ENCODE measurements at regions not wholly inside any gene's neighbourhood (a gene's known extent, or its start where the extent isn't known, plus 50 kb on each side); places are given as distances from the start of the nearest gene placed in this dataset.

- TF ChIP-seq, protein P1, sequence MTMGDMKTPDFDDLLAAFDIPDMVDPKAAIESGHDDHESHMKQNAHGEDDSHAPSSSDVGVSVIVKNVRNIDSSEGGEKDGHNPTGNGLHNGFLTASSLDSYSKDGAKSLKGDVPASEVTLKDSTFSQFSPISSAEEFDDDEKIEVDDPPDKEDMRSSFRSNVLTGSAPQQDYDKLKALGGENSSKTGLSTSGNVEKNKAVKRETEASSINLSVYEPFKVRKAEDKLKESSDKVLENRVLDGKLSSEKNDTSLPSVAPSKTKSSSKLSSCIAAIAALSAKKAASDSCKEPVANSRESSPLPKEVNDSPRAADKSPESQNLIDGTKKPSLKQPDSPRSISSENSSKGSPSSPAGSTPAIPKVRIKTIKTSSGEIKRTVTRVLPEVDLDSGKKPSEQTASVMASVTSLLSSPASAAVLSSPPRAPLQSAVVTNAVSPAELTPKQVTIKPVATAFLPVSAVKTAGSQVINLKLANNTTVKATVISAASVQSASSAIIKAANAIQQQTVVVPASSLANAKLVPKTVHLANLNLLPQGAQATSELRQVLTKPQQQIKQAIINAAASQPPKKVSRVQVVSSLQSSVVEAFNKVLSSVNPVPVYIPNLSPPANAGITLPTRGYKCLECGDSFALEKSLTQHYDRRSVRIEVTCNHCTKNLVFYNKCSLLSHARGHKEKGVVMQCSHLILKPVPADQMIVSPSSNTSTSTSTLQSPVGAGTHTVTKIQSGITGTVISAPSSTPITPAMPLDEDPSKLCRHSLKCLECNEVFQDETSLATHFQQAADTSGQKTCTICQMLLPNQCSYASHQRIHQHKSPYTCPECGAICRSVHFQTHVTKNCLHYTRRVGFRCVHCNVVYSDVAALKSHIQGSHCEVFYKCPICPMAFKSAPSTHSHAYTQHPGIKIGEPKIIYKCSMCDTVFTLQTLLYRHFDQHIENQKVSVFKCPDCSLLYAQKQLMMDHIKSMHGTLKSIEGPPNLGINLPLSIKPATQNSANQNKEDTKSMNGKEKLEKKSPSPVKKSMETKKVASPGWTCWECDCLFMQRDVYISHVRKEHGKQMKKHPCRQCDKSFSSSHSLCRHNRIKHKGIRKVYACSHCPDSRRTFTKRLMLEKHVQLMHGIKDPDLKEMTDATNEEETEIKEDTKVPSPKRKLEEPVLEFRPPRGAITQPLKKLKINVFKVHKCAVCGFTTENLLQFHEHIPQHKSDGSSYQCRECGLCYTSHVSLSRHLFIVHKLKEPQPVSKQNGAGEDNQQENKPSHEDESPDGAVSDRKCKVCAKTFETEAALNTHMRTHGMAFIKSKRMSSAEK (CRISPR knock-in tag; IDR thresholded peaks at IDR 0.05; ENCODE audit: borderline replicate concordance), result no peak
- TF ChIP-seq, protein P2, sequence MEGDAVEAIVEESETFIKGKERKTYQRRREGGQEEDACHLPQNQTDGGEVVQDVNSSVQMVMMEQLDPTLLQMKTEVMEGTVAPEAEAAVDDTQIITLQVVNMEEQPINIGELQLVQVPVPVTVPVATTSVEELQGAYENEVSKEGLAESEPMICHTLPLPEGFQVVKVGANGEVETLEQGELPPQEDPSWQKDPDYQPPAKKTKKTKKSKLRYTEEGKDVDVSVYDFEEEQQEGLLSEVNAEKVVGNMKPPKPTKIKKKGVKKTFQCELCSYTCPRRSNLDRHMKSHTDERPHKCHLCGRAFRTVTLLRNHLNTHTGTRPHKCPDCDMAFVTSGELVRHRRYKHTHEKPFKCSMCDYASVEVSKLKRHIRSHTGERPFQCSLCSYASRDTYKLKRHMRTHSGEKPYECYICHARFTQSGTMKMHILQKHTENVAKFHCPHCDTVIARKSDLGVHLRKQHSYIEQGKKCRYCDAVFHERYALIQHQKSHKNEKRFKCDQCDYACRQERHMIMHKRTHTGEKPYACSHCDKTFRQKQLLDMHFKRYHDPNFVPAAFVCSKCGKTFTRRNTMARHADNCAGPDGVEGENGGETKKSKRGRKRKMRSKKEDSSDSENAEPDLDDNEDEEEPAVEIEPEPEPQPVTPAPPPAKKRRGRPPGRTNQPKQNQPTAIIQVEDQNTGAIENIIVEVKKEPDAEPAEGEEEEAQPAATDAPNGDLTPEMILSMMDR (IDR thresholded peaks at IDR 0.05), result no peak
- TF ChIP-seq NR2C2 (CRISPR knock-in tag; IDR thresholded peaks at IDR 0.05) (no peak), ZNF121 (CRISPR knock-in tag; IDR thresholded peaks at IDR 0.05) (no peak), TEAD1 (CRISPR knock-in tag; IDR thresholded peaks at IDR 0.05) (no peak), TEAD4 (CRISPR knock-in tag; IDR thresholded peaks at IDR 0.05) (no peak)
- TF ChIP-seq, protein P3, sequence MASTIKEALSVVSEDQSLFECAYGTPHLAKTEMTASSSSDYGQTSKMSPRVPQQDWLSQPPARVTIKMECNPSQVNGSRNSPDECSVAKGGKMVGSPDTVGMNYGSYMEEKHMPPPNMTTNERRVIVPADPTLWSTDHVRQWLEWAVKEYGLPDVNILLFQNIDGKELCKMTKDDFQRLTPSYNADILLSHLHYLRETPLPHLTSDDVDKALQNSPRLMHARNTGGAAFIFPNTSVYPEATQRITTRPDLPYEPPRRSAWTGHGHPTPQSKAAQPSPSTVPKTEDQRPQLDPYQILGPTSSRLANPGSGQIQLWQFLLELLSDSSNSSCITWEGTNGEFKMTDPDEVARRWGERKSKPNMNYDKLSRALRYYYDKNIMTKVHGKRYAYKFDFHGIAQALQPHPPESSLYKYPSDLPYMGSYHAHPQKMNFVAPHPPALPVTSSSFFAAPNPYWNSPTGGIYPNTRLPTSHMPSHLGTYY (CRISPR knock-in tag; IDR thresholded peaks at IDR 0.05), result no peak
- TF ChIP-seq, protein P4, sequence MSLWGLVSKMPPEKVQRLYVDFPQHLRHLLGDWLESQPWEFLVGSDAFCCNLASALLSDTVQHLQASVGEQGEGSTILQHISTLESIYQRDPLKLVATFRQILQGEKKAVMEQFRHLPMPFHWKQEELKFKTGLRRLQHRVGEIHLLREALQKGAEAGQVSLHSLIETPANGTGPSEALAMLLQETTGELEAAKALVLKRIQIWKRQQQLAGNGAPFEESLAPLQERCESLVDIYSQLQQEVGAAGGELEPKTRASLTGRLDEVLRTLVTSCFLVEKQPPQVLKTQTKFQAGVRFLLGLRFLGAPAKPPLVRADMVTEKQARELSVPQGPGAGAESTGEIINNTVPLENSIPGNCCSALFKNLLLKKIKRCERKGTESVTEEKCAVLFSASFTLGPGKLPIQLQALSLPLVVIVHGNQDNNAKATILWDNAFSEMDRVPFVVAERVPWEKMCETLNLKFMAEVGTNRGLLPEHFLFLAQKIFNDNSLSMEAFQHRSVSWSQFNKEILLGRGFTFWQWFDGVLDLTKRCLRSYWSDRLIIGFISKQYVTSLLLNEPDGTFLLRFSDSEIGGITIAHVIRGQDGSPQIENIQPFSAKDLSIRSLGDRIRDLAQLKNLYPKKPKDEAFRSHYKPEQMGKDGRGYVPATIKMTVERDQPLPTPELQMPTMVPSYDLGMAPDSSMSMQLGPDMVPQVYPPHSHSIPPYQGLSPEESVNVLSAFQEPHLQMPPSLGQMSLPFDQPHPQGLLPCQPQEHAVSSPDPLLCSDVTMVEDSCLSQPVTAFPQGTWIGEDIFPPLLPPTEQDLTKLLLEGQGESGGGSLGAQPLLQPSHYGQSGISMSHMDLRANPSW (CRISPR knock-in tag; conservative IDR thresholded peaks at IDR 0.05; ENCODE audit: low read depth), result no peak
Measured at GRCh38 chr21:28357743-28358142, 634.9 kb downstream of the LTN1 start (continued).

- no peaks in the 10 kb centered on the region for H3K4me1 Mint-ChIP-seq
- no peak overlapping the region for H3K27ac Mint-ChIP-seq
- H3K9me3 Mint-ChIP-seq, result peaks cover 4% of the 10 kb centered on the region; the same call in 1 of the 2 replicates
- no peak for TF ChIP-seq TCF7 (CRISPR knock-in tag; IDR thresholded peaks at IDR 0.05; ENCODE audit: low read depth)
- TF ChIP-seq FOXP1 (CRISPR knock-in tag; IDR thresholded peaks at IDR 0.05; ENCODE audit: borderline replicate concordance), result no peak
- TF ChIP-seq NFATC4 (CRISPR knock-in tag; IDR thresholded peaks at IDR 0.05), result no peak
- TF ChIP-seq, protein P5, sequence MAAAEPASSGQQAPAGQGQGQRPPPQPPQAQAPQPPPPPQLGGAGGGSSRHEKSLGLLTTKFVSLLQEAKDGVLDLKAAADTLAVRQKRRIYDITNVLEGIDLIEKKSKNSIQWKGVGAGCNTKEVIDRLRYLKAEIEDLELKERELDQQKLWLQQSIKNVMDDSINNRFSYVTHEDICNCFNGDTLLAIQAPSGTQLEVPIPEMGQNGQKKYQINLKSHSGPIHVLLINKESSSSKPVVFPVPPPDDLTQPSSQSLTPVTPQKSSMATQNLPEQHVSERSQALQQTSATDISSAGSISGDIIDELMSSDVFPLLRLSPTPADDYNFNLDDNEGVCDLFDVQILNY (CRISPR knock-in tag; IDR thresholded peaks at IDR 0.05), result no peak
- TF ChIP-seq, protein P6, sequence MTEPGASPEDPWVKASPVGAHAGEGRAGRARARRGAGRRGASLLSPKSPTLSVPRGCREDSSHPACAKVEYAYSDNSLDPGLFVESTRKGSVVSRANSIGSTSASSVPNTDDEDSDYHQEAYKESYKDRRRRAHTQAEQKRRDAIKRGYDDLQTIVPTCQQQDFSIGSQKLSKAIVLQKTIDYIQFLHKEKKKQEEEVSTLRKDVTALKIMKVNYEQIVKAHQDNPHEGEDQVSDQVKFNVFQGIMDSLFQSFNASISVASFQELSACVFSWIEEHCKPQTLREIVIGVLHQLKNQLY (CRISPR knock-in tag; IDR thresholded peaks at IDR 0.05), result no peak
- TF ChIP-seq ZNF423 (CRISPR knock-in tag; IDR thresholded peaks at IDR 0.05), result no peak
- ChIA-PET CTCF (no interaction called here), POLR2A (no interaction called here)
- peaks cover 3% of the 10 kb centered on the region; the same call in 1 of the 2 replicates for H3K36me3 Mint-ChIP-seq
- H3K4me3 Mint-ChIP-seq, result no peak overlapping the region
- H3K27me3 Mint-ChIP-seq (ENCODE audit: low read depth), result no peaks in the 10 kb centered on the region; the same call in 1 of the 2 replicates
- DNase-seq (ENCODE audit: low spot score), result no peak
- ATAC-seq, result no peak
Measured at GRCh38 chr21:28356422-28356821, 636.3 kb downstream of the LTN1 start.
